ENCODE measurements at regions not wholly inside any gene's neighbourhood (a gene's known extent, or its start where the extent isn't known, plus 50 kb on each side); places are given as distances from the start of the nearest gene placed in this dataset.
"Not testable (repeated sequence)": the region's sequence is repeated elsewhere in the genome, so short reads cannot be mapped to it uniquely, and the experiment has no call there.

DNA sequence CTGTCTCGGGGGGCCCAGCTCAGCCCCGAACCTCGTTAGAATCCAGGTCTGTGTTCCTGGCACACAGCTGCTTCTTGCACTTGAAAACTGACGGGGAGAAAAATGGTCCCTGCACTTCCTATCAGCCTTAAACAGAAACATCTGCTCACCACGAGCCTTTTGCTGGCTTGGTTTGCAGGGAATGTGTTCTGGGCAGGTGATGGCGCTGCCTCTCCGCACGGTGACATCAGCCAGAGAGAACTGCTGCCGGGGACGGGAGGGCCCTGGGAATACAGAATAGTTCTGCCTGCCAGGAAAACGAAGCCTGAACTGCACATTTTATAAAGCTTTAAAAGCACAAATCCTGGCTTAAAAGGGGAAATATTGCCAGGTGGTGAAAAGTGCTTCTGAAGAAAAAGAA lies 622.5 kb downstream of the TYW1 start:
- DNase-seq (ENCODE audit: low read depth): no peak

DNA sequence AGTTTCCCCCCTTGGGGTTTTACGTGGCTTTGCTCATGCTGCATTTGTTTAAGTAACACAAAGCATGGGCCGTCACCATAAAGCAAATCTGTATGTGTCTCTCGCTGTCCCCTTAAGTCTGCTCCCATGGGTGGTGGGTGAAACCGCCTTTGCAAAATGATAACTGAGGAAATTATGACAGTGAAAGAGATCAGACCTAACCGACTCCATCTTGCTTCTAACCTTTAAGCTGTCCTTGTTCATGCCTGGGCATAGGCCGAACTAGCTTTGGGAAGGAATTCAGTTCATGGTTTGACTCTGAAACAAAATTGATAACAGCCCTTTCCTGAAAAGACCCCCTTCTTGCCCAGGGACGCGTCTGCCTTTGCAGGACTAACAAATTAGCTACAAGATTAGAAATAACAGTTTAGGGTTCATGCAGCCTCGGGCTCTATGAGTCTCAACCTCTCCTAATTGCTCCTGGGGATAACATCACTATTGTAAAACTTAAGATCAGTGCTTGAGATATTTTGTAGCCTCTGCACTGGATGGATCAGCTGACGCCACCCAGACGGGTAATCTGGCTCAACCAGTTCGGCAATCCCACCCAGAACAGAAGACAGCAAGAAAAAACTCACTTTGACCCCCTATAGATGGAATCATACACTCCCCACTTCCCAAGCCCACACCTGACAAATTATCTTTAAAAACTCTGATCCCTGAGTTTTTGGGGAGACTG lies 623.7 kb downstream of the TYW1 start:
- DNase-seq (ENCODE audit: low read depth): no peak

DNA sequence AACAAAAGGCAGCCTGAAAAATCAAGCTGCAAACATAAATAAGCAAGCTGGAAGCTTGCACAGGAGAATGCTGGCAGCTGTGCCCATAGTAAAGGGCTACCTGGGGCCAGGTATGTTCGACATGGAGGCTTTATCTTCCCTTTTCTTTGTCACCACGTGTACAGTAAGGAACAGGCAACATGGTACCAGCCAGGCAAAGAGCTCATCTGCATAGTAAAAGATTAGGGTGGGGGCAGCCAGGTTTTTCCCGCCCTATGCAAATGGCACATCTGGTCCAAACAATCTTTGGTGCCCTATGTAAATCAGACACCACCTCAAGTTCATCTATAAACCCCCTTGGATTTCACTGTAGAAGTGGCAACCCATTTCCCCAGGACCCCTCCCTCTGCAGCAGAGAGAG lies 625.1 kb downstream of the TYW1 start:
- DNase-seq (ENCODE audit: low read depth): no peak

DNA sequence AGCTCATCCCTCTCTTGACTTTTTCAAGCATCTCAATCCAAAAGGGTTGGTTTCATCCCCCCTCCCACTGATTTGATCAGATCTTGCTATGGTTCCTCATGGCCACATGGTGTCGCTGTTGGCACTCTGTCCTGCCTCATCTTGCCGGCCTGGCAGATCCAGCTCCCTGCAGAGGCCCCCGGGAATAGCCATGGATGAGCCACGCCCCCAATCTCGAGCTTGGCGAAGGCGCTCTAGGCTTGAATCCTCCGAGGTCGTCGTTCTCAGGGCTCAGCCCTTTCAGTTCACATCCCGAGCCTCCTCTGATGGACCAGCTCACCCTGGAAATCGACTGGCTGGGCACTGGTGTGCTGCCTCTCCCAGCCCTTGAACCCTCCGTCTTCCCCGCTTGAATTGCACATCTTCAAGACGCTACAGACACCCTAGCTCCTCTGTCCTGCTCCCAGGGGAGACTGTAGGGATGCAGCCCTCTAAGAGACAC lies 628.7 kb downstream of the TYW1 start:
- DNase-seq (ENCODE audit: low read depth): peak; percentile 43

DNA sequence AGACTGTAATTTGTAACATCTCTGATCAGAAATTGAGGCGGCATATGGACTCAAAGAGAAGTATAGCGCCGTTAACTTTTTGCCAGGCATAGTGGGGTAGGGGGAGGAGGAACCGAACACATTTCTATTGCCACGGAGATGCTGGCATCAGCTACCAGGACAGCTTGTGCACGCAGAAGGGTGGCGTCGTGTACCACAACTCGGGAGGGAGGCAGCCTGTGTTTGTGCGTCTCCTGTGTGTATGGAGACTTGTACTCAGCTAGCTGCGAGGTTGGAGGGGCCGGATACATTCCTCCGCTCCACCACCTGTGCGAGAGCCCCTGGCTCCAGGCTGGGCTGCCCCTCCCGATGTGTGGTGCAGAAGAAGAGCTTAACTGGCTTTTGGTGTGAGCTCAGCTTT lies 634.8 kb downstream of the TYW1 start:
- no peak for DNase-seq (ENCODE audit: low read depth)

DNA sequence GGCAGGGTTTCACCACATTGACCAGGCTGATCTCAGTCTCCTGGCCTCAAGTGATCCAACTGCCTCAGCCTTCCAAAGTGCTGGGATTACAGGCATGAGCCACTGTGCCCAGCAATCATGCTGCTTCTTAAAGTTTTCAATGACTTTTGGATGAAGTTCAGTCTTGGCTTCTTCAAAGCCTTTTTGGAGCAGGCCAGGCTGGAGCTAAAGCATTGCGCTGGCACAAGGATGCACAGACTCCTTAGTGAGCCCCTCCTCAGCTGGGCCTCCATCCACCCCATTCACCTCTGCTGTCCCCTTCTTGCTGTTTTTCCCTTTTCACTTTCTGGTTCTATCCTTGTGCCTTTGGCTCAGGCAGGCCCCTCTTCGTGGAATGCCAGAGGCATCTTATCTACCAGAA lies 638.6 kb downstream of the TYW1 start:
- DNase-seq (ENCODE audit: low read depth): no peak

DNA sequence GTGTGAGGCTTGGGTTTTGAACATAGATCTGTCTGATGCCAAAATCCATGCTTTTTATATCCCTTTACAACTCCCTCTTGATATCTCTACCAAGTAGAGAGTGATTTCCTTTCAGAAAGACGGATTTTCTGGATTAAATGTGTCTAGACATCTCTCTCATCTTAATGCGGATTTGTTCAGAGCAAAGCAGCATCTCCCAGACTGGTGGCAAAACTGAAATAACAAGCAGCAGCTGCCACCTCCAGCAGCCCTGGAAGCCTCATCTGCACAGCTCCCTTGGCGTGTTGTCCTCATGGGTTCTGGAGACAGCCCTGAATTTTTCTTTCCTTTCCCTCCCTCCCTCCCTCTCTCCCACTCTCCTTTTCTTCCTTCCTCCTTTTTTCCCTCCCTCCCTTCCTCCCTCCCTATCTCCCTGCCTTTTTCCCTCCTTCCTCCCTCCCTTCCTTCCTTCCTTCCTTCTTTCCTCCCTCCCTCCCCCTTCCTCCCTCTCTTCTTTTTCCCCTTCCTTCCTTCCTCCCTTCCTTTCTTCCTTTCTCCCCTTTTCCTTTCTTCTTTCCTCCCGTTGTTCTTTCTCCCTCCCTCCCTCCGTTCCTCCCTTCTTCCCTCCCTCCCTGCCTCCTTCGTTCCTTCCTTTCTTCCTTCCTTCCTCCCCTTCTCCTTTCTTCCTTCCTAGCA lies 639.9 kb downstream of the TYW1 start:
- DNase-seq (ENCODE audit: low read depth): no peak

DNA sequence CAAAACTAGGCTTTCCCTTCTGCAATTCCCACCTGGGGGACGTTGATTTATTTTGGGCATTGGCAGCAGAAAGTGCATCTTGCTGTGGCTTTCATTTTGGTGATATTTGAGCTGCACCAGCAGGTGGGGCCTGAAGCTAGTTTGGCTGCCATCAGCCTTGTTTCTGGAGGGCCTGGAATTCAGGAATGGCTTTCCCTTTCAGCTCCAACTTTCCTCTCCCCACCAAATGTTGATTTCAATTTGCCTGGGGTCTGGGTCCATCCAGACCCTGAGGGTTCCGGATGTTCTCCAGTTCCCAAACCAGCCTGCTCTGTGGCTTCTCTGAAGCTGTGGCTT lies 640.4 kb downstream of the TYW1 start:
- no peak for DNase-seq (ENCODE audit: low read depth)

DNA sequence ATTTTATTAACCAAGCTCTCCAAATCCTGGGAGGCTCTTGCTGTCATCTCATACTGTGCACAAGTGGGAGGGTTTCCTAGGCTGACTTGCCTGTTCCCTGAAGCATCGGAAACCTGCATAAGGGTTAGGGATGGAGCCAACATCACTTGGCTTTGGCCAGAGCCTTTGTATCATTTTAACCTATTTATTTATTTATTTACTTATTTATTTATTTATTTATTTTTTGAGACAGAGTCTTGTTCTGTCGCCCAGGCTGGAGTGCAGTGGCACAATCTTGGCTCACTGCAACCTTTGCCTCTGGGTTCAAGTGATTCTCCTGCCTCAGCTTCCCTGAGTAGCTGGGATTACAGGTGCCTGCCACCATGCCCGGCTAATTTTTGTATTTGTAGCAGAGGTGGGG lies 645.9 kb downstream of the TYW1 start:
- DNase-seq (ENCODE audit: low read depth): not testable (repeated sequence)

DNA sequence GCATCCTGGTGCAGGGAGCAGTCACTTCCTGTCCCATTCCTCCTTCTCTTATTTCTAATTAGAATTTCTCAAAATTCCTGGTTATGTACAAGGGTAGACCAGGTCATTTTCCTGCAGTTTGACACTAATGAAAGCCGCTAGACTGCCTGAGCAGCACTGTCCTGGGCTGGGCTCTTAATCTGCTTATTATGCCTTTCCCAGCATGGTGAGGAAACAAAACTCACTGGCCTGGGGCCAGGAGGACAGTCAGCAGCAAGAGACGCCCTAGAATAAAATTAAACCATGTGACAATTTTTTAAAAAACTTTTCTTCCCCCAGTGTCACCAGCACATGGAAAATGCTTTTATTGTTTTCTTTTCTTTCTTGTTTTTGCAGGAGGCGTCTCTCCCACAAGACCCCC lies 647.5 kb downstream of the TYW1 start:
- DNase-seq (ENCODE audit: low read depth): no peak

DNA sequence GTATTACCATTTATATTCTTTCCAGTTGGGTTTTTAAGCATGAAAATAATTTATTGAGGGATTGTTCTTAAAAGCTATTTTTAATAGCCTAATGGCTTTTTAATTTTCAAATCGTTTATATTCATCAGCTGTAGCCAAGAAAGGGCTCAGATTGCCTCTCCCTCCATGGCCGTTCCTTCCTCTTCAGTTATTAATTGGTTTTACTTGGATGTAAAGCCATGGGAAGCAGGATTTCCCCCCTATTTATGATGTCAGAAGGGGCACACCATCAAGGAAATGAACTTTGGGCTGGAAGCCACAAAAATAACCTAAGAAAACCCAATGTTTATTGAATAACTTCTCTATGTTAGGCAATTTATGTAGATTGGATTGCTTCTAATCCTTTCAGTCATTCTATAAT lies 656.3 kb downstream of the TYW1 start:
- no peak for DNase-seq (ENCODE audit: low read depth)

DNA sequence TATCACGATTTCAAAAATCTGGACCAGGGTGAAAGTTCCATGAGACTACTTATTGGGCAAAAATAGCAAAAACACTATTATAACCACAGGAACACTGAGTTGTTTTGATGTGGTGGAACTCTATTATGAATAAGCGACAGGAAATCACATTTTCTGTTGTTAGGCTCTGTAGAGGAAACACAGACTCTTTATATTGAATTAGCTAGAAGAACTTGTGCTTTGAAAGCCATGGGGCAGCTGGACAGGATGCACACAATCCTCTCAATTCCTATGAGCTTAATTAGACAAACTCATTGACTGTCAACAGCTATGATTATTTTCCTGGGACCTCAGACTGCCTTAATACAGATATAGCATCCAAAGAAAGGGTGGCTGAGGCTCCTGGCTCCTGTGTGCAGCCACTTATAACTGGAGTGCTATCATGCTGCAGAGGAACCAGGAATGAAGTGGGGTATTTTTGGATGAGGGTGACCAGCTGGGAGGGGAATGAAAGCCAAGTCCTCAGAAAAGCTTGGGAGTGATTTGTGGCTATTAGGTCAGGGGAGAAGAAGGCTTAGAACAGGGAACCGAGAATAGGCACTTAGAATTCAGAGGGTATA lies 657.3 kb downstream of the TYW1 start:
- DNase-seq (ENCODE audit: low read depth): no peak

DNA sequence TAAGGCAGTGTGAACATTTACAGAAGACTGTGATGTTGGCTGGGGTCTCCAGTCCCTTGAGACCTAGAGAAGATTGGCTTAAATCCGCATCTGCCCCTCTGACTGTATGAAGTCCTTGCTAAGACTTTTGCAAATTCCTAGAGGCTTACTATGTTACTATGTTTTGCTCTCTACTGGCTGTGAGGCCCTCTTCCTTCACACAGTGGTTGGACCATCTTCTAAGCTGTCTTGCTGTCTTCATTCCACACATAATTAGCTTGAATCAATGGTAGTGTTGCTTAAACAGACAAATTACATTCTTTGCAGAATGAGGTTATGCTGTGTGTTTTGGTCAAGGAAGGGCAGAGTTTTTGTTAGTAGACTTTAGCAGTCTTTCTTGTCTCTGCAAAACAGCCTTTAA lies 658.0 kb downstream of the TYW1 start:
- DNase-seq (ENCODE audit: low read depth): no peak

DNA sequence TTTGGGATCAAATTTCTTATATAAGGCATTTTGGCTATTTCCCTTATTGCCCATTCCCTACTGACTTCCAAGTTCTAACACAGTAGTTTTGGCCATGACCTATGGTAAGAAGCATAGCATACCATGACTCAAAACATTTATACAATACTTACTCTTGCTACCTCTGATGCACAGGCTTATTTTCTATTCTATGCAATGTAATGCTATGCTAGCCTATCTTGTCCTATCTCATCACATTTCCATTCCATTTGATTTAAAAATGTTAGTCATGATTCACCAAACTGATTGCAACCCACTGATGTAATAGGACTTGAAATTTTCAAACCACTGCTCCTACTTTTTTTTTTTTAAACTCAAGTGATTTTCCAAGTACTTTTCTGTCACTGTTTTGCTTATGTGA lies 658.5 kb downstream of the TYW1 start:
- DNase-seq (ENCODE audit: low read depth): no peak

DNA sequence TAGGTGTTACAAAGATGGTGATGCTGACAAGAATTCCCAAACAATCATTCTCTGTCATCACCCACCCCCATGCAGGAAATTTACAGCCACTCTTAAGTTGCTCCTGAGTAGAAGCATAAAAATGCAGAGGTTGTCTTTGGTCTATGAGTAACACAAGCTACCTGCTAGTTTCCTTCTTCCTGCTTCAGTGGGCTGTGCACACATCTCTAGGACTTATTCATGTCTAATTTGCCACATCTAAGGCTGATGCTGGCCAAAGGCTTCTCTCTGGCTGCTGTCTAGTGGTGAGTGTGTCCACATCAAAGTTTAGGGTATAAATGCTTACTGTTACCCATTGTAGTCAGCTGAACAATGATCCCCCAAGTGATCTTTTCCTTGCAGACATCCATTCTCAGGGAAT lies 662.5 kb downstream of the TYW1 start:
- no peak for DNase-seq (ENCODE audit: low read depth)

DNA sequence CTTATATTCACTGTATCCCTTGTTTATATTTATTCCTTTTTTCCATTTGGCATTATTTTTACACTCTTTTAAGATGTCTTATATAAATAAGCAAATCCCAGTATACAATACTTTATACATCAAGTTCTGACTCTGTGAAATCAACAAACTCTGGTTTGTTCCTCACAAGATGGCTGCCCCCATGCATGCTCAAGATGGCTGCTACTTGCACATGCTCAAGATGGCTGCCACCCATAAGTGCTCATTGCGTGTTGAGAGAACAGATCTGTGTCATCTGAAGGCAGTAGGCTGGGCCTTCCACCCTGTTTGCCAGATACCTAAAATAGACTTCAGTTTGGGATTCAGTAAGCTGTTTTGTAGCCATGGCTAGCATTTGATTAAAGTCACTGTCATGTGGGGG lies 666.2 kb downstream of the TYW1 start:
- no peak for DNase-seq (ENCODE audit: low read depth)

DNA sequence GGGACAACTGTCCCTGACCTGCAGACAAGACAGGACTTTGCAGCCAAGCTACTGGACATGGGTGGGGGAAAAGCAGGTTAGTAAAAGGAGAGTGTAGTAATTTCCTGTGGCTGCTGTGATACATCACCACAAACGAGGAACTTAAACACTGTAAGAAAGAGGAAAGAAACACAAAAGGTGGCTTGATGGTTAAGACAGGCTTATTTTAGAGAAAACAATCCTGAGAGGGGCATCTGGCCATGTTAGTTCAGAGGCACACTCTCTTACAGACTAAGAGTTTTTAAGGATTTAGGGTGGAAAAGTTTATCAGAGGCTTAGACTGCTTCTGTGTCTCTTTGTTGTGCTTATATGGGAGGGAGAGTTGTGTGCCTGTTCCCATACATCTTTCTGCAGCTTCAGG lies 667.0 kb downstream of the TYW1 start:
- no peak for DNase-seq (ENCODE audit: low read depth)

DNA sequence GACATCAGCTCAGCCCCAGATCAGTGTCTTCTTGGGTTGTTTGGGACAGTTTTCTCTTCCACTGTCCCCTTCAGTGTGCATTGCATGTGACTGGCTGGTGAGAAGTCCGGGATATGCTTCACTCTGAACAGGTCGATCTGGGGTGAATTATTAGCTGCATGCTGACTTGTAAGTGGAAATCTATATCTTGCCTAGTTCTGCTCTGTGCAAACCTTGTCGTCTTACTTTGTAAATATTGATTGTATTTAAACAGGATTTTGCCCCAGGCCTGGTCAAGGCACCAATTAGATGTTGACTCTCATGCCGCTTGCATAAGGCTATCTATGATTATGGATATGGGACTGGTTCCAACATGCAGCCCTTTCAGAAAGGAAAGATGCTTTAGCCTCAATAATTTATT lies 669.7 kb downstream of the TYW1 start:
- DNase-seq (ENCODE audit: low read depth): not testable (repeated sequence)

DNA sequence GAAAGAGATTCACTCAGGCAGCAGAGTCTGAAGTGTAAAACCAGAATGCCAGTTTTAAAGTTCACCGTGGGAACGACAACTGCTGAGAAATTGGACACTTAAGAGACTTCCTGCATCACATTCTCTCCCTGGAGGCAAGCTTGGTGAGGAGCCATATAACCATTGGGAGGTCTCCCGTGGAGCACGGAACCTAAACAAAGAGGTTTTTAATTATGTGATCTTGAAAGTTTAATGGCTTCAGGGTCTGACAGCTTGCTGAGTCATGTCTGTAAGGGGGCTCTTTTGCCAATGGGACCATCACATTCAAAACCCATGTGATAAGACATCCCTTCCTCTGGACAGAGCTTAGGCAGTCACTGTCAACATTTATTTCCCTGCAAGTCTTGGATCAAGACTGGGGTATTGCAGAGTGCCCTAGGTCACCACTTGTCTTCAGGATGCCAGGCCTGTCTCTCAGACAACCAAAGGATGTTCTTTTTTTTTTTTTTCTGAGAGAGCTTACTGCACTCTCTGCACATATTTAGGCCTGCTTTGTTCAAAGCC lies 674.4 kb downstream of the TYW1 start:
- no peak for DNase-seq (ENCODE audit: low read depth)

DNA sequence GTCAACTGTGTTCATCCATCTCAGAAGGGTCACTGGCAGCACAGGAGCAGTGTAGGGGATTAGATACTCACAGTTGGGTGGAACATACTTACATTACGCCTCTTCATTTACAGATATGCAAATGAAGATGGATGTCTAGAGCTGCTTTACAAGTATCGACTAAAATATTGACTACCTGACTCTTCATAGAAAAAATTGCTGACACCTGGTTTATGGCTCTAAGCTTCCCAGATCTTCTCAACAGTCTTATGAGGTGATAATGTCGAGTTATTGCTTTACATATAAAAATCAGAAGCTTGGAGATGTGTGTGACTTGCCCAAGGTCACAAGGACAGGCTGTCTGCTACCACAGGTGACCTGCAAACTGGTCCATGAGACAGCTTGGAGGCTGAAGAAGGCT lies 677.2 kb downstream of the TYW1 start:
- no peak for DNase-seq (ENCODE audit: low read depth)

DNA sequence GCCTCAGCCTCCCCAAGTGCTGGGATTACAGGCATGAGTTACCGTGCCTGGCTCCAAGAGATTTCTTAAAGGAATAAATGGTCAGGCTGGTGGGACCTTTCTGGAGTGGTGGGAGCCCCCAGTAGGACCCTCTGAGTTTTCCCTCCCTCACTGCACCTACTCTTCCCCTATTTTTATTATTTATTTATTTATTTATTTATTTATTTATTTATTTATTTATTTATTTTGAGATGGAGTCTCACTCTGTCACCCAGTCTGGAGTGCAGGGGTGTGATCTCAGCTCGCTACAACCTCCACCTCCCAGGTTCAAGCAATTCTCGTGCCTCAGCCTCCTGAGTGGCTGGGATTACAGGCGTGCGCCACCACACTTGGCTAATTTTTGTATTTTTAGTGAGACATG lies 678.2 kb downstream of the TYW1 start:
- DNase-seq (ENCODE audit: low read depth): not testable (repeated sequence)

DNA sequence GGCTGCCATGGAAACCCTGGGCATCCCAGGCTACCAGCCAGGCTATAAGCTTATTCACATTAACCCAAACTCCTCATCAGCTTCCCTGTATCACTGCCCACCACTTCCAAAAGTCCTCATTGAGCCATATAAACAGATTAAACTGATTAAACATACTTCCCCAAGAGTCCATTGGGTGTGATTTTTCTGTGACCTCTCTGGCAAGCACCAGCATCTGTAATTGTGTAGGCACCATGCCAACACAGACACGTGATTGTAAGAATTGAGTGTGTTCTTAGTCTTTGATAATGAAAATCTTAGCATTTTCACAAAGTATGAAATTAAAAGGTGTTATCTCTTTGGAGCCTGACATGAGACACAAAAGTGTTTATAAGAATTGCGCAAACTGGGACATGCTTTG lies 679.3 kb downstream of the TYW1 start:
- no peak for DNase-seq (ENCODE audit: low read depth)

DNA sequence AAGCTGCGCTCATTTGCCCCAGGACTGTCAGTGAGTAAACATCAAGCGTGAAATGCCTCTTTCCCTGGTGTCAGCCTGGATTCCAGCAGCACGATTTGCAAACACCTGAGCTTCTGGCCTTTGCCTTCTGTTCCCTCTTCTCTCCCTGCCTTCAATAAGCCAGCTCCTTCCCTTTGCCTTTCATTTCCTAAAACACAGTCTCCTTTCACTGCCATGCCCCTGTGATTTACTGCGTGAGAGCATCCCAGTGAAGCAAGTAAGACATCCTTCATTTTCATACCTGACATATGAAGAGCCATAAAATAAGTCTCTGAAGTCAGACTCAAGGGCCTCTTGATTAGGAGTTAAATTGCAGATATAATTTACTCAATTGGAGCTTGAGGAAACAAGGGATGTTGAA lies 681.8 kb downstream of the TYW1 start:
- no peak for DNase-seq (ENCODE audit: low read depth)

All from EH (cell line).